KMS-11 (cell line): ENCODE measurements at regions not wholly inside any gene's neighbourhood (a gene's known extent, or its start where the extent isn't known, plus 50 kb on each side); places are given as distances from the start of the nearest gene placed in this dataset.
A peak's percentile ranks its signal among the peaks of the same experiment; 100 is the strongest.

ENCODE experiments used
- H2AFZ ChIP-seq: fragments of 200-600 bp; sonication (generic); 2 replicates; pipeline ENCODE4 v1.6.1; 2016; ENCODE audit warnings: antibody characterized with exemption, mixed run types, low read depth
- H3K27ac ChIP-seq: fragments of 200-600 bp; sonication (generic); 2 replicates; pipeline ENCODE4 v1.6.1; 2016; ENCODE audit warnings: mild to moderate bottlenecking, mixed run types
- H3K27me3 ChIP-seq: fragments of 200-600 bp; sonication (generic); 2 replicates; pipeline ENCODE4 v1.6.1; 2017; ENCODE audit warnings: mild to moderate bottlenecking, low read depth, mixed run types, moderate library complexity; ENCODE audit not compliant: insufficient read depth
- H3K36me3 ChIP-seq: fragments of 200-600 bp; sonication (generic); 2 replicates; pipeline ENCODE4 v1.6.1; 2017; ENCODE audit warnings: mild to moderate bottlenecking, mixed run types; ENCODE audit not compliant: insufficient read depth
- H3K4me1 ChIP-seq: fragments of 200-600 bp; sonication (generic); 2 replicates; pipeline ENCODE4 v1.6.1; 2016; ENCODE audit warnings: mild to moderate bottlenecking, low read depth, mixed run types; ENCODE audit not compliant: poor library complexity, severe bottlenecking
- H3K4me2 ChIP-seq: fragments of 200-600 bp; sonication (generic); 2 replicates; pipeline ENCODE4 v1.7.0; 2016; ENCODE audit warnings: mild to moderate bottlenecking, mixed run types
- H3K4me3 ChIP-seq: fragments of 200-600 bp; sonication (generic); IDR thresholded peaks from 2 replicates; pipeline ENCODE4 v1.6.1; 2017; ENCODE audit warnings: low read depth, low read length, mixed read lengths; ENCODE audit not compliant: insufficient read depth
- H3K79me2 ChIP-seq: fragments of 200-600 bp; sonication (generic); 2 replicates; pipeline ENCODE4 v1.6.1; 2016; ENCODE audit warnings: low read depth, mixed run types; ENCODE audit not compliant: insufficient read depth
- H3K9ac ChIP-seq: fragments of 200-600 bp; sonication (generic); 2 replicates; pipeline ENCODE4 v1.6.1; 2016; ENCODE audit warnings: mild to moderate bottlenecking, mixed run types
- H4K20me1 ChIP-seq: fragments of 200-600 bp; sonication (generic); 2 replicates; pipeline ENCODE4 v1.6.1; 2016; ENCODE audit warnings: mild to moderate bottlenecking, mixed run types; ENCODE audit not compliant: insufficient read depth
- TF ChIP-seq, protein P1 (sequence below): fragments of 200-600 bp; sonication (generic); conservative IDR thresholded peaks from 2 replicates; pipeline ENCODE4 v1.6.1; 2017; ENCODE audit warnings: low read depth, mild to moderate bottlenecking, antibody characterized with exemption, low read length, moderate library complexity, mixed read lengths

DNA sequence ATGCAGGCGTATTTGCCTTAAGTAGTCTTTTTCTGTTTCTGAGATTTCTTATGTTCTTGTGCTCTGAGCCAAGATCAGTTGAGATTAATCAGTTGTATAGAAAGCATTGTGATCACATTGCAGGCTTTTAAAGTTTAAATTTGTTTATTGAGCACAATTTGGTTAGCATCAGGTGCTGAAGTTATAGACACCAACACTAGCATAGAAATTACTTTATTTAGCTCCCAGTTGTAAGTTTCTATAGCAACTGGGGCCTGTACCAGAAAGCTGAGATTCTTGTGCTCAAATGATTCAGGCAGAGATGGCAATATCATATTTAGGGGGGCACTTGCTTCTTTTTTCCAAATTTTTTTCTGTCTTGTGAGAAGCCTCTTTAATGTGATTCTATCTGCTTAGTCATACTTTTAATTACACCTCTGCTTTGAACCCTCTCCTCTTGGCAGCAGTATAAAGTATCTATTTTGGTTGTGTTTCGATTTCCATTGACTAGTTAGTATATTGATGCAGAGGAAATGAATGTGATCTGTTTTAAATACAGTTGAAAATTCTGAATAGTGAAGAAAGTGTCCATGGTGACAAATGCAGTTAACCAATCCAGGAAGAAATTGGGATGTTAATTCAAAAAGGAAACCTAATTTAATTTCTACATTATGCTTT, 241.7 kb upstream of the GBE1 start:
- Histone ChIP-seq H3K4me3 (no peak overlapping the region), H2AFZ (no peak overlapping the region), H4K20me1 (no peaks in the 10 kb centered on the region), H3K4me2 (no peak overlapping the region; the same call in 1 of the 2 replicates), H3K79me2 (no peaks in the 10 kb centered on the region), H3K36me3 (no peaks in the 10 kb centered on the region), H3K27ac (no peak overlapping the region), H3K9ac (no peak overlapping the region), H3K4me1 (peaks cover 22% of the 10 kb centered on the region), H3K27me3 (no peaks in the 10 kb centered on the region)
- TF ChIP-seq, protein P1, sequence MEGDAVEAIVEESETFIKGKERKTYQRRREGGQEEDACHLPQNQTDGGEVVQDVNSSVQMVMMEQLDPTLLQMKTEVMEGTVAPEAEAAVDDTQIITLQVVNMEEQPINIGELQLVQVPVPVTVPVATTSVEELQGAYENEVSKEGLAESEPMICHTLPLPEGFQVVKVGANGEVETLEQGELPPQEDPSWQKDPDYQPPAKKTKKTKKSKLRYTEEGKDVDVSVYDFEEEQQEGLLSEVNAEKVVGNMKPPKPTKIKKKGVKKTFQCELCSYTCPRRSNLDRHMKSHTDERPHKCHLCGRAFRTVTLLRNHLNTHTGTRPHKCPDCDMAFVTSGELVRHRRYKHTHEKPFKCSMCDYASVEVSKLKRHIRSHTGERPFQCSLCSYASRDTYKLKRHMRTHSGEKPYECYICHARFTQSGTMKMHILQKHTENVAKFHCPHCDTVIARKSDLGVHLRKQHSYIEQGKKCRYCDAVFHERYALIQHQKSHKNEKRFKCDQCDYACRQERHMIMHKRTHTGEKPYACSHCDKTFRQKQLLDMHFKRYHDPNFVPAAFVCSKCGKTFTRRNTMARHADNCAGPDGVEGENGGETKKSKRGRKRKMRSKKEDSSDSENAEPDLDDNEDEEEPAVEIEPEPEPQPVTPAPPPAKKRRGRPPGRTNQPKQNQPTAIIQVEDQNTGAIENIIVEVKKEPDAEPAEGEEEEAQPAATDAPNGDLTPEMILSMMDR = no peak

DNA sequence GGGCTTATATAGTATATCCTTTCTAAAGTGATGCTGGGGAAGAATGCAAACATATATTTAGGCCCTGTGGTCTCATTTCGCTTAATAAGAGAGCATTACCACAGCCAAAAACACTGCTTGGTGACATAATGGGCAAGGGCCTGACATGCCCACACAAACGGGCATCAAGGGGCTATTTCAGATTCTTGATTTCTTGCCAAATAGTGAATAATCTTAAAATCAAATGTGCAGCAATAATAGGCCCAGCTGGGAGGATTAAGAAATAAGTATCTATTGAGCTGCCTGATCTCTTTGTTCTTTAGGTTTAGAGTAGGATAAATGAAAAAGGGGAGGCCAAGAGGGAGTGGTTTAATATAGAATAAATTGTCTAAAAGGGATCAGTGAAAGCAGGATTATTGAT, 241.0 kb upstream of the GBE1 start:
- TF ChIP-seq, protein P1 = no peak
- no peak overlapping the region for H2AFZ ChIP-seq
- H3K27me3 ChIP-seq = no peaks in the 10 kb centered on the region
- H3K79me2 ChIP-seq = no peaks in the 10 kb centered on the region
- H3K4me2 ChIP-seq = no peak overlapping the region
- H3K36me3 ChIP-seq = no peaks in the 10 kb centered on the region
- H3K4me1 ChIP-seq = peaks cover 22% of the 10 kb centered on the region
- no peak overlapping the region for H3K9ac ChIP-seq
- no peak overlapping the region for H3K4me3 ChIP-seq
- H3K27ac ChIP-seq = no peak overlapping the region
- no peaks in the 10 kb centered on the region for H4K20me1 ChIP-seq

DNA sequence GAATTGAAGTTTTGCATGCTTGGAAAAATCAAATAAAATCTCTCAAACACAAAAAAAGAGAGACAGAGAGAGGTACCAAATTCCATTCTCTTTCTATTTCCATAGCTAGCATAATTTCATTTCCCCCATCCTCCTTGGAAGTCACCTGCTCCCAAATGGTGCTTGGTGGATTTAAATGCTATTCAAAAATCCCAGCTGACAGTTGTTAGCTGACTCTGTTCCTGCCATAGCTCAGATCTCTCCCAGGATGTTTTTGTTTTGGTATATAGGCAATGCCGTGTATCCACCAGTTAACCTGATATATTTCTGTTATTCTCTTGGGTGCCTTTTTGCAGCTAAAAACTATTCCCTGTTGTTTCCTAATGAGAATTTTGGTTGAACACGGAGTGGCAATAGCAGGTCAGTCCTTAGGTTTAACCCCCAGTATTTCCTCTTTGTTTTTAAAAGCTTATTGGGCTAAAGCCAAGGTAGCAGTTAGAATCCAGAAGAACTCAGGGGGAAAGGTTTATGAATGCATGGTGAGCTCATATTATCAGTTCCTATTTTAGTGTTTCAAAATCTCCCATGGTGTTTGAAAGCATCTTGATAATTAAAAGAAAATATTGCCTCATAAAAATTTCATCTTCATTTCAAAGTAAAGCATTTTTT, 240.0 kb upstream of the GBE1 start:
- Histone ChIP-seq H2AFZ (no peak overlapping the region), H3K79me2 (no peaks in the 10 kb centered on the region), H3K4me3 (no peak overlapping the region), H3K4me1 (peaks cover 22% of the 10 kb centered on the region), H3K4me2 (peak overlapping the region; percentile 13; the same call in 1 of the 2 replicates), H4K20me1 (no peaks in the 10 kb centered on the region), H3K27me3 (no peaks in the 10 kb centered on the region), H3K27ac (no peak overlapping the region), H3K9ac (no peak overlapping the region), H3K36me3 (no peaks in the 10 kb centered on the region)
- TF ChIP-seq, protein P1 = no peak

DNA sequence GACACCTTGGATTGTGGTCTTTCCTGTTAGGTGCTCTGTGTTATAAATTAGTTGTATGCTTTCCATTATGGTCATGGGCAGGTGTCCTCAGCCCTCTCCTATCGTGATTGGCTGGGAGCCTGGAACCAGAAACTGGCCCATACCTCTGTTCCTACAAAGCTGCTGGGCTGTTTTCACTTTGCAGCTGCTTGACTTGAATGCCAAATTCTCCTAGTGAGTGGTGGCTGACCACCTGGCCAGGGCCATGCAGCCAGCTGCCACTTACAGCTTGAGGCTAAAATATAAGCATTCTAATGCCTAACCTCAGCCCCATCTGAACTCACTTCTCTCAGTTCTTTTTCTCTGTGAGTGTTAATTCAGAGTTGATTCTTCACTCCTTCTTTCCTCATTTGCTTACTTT, 239.3 kb upstream of the GBE1 start:
- H3K9ac ChIP-seq = no peak overlapping the region
- TF ChIP-seq, protein P1 = no peak
- no peak overlapping the region for H3K27ac ChIP-seq
- no peak overlapping the region for H2AFZ ChIP-seq
- H3K36me3 ChIP-seq = no peaks in the 10 kb centered on the region
- no peaks in the 10 kb centered on the region for H3K27me3 ChIP-seq
- H3K4me2 ChIP-seq = peak overlapping the region; percentile 13; the same call in 1 of the 2 replicates
- H3K4me1 ChIP-seq = peaks cover 22% of the 10 kb centered on the region
- no peaks in the 10 kb centered on the region for H4K20me1 ChIP-seq
- H3K79me2 ChIP-seq = no peaks in the 10 kb centered on the region
- no peak overlapping the region for H3K4me3 ChIP-seq
